Brain microvascular endothelial cell (primary cell): ENCODE measurements at regions not wholly inside any gene's neighbourhood (a gene's known extent, or its start where the extent isn't known, plus 50 kb on each side); places are given as distances from the start of the nearest gene placed in this dataset.

Source experiments
- DNase-seq: peaks from one replicate; pipeline ENCODE4 v3.0.0-alpha.2; 2020
- H3K27ac ChIP-seq: fragments of 250-450 bp; sonication (Bioruptor Pico); 2 replicates; pipeline ENCODE4 v1.5.1; 2020; ENCODE audit warnings: mild to moderate bottlenecking, moderate library complexity
- H3K27me3 ChIP-seq: fragments of 250-450 bp; sonication (Bioruptor Pico); replicated peaks from 2 replicates; pipeline ENCODE4 v1.5.1; 2020; ENCODE audit warnings: mild to moderate bottlenecking
- H3K36me3 ChIP-seq: fragments of 250-450 bp; sonication (Bioruptor Pico); replicated peaks from 2 replicates; pipeline ENCODE4 v1.5.1; 2020; ENCODE audit warnings: mild to moderate bottlenecking
- H3K4me3 ChIP-seq: 2 replicates; pipeline ENCODE4 v1.5.1; 2011; ENCODE audit warnings: low read depth, mild to moderate bottlenecking, control low read depth, low read length, moderate library complexity
- in situ Hi-C: cut with HindIII; loops from 2 replicates; pipeline ENCODE4 v1.10.0; 2017; ENCODE audit warnings: low sequenced_read_pairs, low pct_ligation_motif_present
- TF ChIP-seq, protein P1 (sequence below): IDR thresholded peaks from 2 replicates; pipeline ENCODE4 v1.5.1; 2011; ENCODE audit warnings: low read depth, mild to moderate bottlenecking, moderate library complexity, low read length, control low read depth, inconsistent platforms; ENCODE audit errors: missing control alignments

DNA sequence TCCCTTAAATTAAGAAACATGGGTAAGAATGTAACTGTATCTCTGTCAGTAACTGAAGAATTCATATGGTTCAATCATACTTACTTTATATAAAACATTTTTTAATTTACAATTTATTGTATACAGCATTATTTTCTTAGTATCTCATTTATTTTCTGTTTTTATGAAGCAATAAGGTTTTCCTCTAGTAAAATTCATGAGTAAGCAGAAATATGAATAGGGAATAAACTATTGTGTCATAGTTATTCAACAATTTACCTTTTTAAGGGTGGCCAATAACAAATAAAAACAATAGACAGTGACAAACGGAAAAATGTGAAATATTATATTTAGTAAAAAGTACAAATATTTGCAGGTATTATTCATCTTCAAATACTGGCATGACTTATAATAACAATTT is 624.4 kb downstream of the TECRL start:
- DNase-seq = no peak
- H3K27ac ChIP-seq = no peak overlapping the region
- no peak overlapping the region for H3K4me3 ChIP-seq
- no peaks in the 10 kb centered on the region for H3K27me3 ChIP-seq
- in situ Hi-C loops = no loop called here
- no peaks in the 10 kb centered on the region for H3K36me3 ChIP-seq
- TF ChIP-seq, protein P1, sequence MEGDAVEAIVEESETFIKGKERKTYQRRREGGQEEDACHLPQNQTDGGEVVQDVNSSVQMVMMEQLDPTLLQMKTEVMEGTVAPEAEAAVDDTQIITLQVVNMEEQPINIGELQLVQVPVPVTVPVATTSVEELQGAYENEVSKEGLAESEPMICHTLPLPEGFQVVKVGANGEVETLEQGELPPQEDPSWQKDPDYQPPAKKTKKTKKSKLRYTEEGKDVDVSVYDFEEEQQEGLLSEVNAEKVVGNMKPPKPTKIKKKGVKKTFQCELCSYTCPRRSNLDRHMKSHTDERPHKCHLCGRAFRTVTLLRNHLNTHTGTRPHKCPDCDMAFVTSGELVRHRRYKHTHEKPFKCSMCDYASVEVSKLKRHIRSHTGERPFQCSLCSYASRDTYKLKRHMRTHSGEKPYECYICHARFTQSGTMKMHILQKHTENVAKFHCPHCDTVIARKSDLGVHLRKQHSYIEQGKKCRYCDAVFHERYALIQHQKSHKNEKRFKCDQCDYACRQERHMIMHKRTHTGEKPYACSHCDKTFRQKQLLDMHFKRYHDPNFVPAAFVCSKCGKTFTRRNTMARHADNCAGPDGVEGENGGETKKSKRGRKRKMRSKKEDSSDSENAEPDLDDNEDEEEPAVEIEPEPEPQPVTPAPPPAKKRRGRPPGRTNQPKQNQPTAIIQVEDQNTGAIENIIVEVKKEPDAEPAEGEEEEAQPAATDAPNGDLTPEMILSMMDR = no peak

DNA sequence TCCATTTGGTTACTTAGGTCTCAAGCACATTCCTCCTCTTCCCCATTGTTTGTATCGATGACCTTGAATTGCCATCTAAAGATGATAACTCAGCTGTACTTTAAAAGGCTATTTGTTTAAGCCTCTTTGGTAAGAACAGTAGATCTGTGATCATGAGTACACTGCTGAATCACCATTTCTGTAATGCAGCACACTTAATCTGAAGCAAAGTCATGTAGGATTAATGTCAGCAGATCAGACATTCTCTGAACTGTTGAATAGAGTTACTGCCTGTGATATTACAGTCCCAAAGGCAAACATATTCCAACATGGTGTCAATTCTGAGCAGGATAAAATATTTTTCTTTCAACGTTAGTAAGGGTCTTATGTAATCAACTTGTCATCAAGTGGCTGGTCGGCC is 631.6 kb downstream of the TECRL start:
- no peaks in the 10 kb centered on the region for H3K27me3 ChIP-seq
- no peak for DNase-seq
- no peaks in the 10 kb centered on the region for H3K36me3 ChIP-seq
- TF ChIP-seq, protein P1 = no peak
- in situ Hi-C loops = no loop called here
- H3K27ac ChIP-seq = no peak overlapping the region
- no peak overlapping the region for H3K4me3 ChIP-seq

DNA sequence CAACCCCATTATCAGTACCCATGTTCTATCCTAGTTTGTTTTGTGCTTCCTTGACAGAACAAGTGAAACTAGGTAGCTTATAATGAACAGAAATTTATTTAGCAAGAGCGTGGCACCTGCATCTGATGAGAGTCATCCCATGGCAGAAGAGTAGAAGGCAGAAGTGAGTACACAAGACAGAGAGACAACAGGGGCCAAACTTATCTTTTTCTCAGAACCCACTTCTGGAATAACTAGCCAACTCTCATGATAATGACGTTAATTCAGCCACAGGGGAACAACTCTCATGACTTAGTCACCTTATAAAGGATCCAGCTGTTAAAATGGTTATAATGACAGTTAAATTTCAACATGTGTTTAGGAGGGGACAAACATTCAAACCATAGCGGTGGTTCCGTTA is 644.9 kb downstream of the TECRL start:
- no peaks in the 10 kb centered on the region for H3K27me3 ChIP-seq
- H3K4me3 ChIP-seq = no peak overlapping the region
- in situ Hi-C loops = no loop called here
- TF ChIP-seq, protein P1 = no peak
- no peak overlapping the region for H3K27ac ChIP-seq
- no peaks in the 10 kb centered on the region for H3K36me3 ChIP-seq
- DNase-seq = no peak

DNA sequence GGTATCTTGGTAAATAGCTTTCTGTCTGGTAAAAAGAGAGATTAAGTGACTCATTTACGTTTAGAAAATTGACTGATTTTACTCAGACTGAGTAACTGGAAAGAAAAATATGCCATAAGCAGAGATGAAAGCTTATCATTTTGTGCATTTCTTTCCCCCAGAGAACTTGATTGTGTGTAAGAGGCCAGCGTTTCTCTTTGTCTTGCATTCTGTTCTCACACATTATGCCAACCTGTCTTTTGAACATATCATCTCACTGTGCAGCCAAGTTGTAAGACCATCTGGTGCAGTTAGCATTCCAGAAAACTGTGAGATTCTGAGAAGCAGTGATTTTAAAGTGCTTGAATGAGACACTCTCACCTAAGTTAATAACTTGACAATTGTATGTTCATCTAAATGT is 651.3 kb downstream of the TECRL start:
- DNase-seq = no peak
- Histone ChIP-seq H3K4me3 (no peak overlapping the region), H3K36me3 (no peaks in the 10 kb centered on the region), H3K27me3 (no peaks in the 10 kb centered on the region), H3K27ac (no peak overlapping the region)
- TF ChIP-seq, protein P1 = no peak
- in situ Hi-C loops = no loop called here

DNA sequence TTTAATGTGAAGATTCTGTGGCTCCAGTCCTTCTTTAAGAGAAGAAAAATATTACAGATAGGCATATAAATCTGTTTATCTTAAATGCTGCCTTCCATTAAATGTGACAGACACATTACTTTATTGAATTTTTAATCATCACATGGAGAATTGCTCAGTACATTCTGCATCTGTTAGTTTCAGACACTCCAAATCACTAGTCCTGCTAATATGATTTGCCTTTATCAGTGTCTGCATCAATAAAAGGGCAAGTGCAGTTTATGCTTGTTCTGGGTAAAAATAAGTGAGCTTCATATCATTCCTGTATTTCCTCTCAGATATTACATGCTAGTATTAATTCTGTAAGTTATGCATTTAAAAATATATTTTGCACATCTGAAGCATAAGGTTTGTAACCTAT is 666.4 kb downstream of the TECRL start:
- no peak overlapping the region for H3K4me3 ChIP-seq
- no peaks in the 10 kb centered on the region for H3K27me3 ChIP-seq
- TF ChIP-seq, protein P1 = no peak
- no peaks in the 10 kb centered on the region for H3K36me3 ChIP-seq
- H3K27ac ChIP-seq = no peak overlapping the region
- DNase-seq = no peak
- in situ Hi-C loops = no loop called here

DNA sequence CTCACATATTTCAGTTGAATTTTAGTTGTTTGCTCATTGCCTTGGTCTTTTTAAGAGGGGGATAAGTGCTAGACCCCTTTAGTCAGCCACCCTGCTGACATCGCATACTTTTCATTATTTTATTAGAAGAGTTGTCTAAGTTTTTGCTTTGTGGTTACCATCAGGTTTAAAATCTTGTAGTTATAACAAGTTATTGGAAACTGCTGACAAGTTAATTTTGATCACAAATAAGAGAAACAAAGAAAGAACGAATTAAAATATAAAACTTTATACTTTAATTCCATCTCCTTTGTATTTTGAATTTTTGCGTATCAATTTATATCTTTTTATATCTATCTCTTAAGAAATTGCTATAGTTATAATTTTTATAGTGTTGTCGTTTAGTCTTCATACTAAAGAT is 679.7 kb downstream of the TECRL start:
- DNase-seq = no peak
- in situ Hi-C loops = no loop called here
- H3K27ac ChIP-seq = no peak overlapping the region
- TF ChIP-seq, protein P1 = no peak
- no peak overlapping the region for H3K4me3 ChIP-seq
- no peaks in the 10 kb centered on the region for H3K27me3 ChIP-seq
- no peaks in the 10 kb centered on the region for H3K36me3 ChIP-seq
